GM12873 (cell line): ENCODE measurements at regions not wholly inside any gene's neighbourhood (a gene's known extent, or its start where the extent isn't known, plus 50 kb on each side); places are given as distances from the start of the nearest gene placed in this dataset.

Experiments used
- CTCF ChIP-seq: IDR thresholded peaks from 2 replicates; pipeline ENCODE4 v1.5.1; 2012; ENCODE audit warnings: low read depth, mild to moderate bottlenecking, moderate library complexity, low read length, control low read depth; ENCODE audit not compliant: insufficient read depth; ENCODE audit errors: missing control alignments

GRCh38 chrX:96590403-96590802, 94.2 kb upstream of the DIAPH2 start:
- TF ChIP-seq CTCF: no peak

DNA sequence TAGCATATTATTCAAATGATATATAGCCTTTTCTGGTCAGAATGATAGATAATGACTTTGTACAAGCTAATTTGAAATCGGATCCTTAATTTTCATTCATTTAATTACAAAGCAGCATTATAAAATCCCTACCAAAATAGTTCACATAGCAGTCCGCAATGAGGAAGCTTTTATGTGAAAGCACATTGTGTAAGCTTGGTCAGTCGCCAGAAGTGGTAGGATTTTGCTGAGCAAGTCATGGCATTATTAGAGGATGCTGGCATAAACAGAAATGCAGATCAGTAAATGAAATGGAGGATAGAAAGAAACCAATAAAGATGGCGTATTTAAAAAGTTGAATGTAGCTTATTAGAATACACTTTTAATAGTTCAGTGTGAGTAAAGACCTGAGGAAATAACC, 93.2 kb upstream of the DIAPH2 start:
- no peak for TF ChIP-seq CTCF

DNA sequence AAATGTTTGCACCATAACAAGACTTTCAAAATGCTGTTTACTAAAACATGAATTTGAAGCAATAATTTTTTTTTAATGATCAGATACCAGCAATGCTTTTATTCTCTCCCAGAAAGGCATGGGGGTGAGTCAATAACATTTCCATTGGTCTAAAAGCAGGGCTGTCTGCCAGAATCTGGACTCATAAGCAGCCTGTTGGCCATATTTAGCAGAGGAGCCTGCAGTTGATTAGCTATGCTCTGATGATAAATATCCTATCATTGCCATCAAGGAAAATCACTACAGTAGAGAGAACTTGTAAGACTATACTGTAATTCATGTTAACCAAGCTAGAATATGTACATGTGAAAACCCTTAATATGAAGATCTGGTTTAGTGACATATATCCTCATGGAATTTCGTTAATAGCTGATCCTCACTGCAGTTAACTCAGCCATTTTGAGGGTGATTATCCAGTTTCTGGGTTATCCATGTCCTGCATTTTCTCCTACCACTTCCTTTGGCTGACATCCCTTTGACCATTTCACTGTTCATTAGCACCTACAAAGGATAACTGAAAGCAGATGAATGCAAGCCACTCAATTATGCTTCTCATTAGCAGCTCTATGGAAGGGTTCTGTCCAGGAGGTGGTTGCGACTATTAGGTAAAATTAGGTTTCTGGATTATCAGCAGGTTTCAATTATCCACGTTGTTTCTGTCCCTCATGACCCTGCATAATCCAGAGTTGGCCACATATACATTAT, 72.9 kb upstream of the DIAPH2 start:
- no peak for TF ChIP-seq CTCF

GRCh38 chrX:96615448-96615847, 69.2 kb upstream of the DIAPH2 start:
- no peak for TF ChIP-seq CTCF

DNA sequence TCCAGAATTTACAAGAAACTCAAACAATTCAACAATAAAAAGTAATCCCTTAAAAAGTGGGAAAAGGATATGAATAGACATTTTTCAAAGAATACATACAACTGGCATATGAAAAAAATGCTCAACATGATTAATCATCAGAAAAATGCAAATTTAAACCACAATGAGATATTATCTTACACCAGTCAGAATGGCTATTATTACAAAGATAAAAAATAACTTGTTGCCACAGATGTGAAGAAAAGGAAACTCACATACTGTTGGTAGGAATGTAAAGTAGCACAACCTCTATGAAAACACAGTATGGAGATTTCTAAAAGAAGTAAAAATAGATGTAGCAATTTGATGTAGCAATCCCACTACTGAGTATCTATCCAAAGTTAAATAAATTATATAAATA, 65.1 kb upstream of the DIAPH2 start:
- TF ChIP-seq CTCF: no peak

GRCh38 chrX:96621811-96622210, 62.8 kb upstream of the DIAPH2 start:
- no peak for TF ChIP-seq CTCF
